ENCODE measurements at regions not wholly inside any gene's neighbourhood (a gene's known extent, or its start where the extent isn't known, plus 50 kb on each side); places are given as distances from the start of the nearest gene placed in this dataset.
"Not testable (repeated sequence)": the region's sequence is repeated elsewhere in the genome, so short reads cannot be mapped to it uniquely, and the experiment has no call there.

GRCh38 chr19:13712767-13713201, 51.5 kb upstream of the MRI1 start:
- DNase-seq: no peak

GRCh38 chr19:13707915-13708314, 56.4 kb upstream of the MRI1 start:
- DNase-seq: no peak

GRCh38 chr19:13705928-13706447, 58.3 kb upstream of the MRI1 start:
- no peak for DNase-seq

GRCh38 chr19:13705201-13705600, 59.1 kb upstream of the MRI1 start:
- no peak for DNase-seq

- no peak for DNase-seq
Observed at GRCh38 chr19:13701624-13702023, 62.7 kb upstream of the MRI1 start.

GRCh38 chr19:13700621-13701020, 63.7 kb upstream of the MRI1 start:
- DNase-seq: no peak

- no peak for DNase-seq
Observed at GRCh38 chr19:13699786-13700185, 64.5 kb upstream of the MRI1 start.

GRCh38 chr19:13696839-13697238, 67.5 kb upstream of the MRI1 start:
- no peak for DNase-seq

GRCh38 chr19:13693889-13694288, 70.4 kb upstream of the MRI1 start:
- peak in 1 of 2 experiments; percentile 9 for DNase-seq

GRCh38 chr19:13691569-13692435, 72.5 kb upstream of the MRI1 start:
- no peak for DNase-seq

- DNase-seq: no peak
Observed at GRCh38 chr19:13689085-13689484, 75.2 kb upstream of the MRI1 start.

- no peak for DNase-seq
Observed at GRCh38 chr19:13684021-13684420, 80.3 kb upstream of the MRI1 start.

GRCh38 chr19:13681509-13681908, 82.8 kb upstream of the MRI1 start:
- DNase-seq: no peak

- DNase-seq: not testable (repeated sequence)
Observed at GRCh38 chr19:13680708-13681360, 83.5 kb upstream of the MRI1 start.

GRCh38 chr19:13676967-13677366, 87.4 kb upstream of the MRI1 start:
- not testable (repeated sequence) for DNase-seq

- not testable (repeated sequence) for DNase-seq
Observed at GRCh38 chr19:13672480-13673175, 91.7 kb upstream of the MRI1 start.

GRCh38 chr19:13670846-13671245, 93.5 kb upstream of the MRI1 start:
- no peak for DNase-seq

GRCh38 chr19:13669780-13670355, 94.5 kb upstream of the MRI1 start:
- DNase-seq: no peak

GRCh38 chr19:13668964-13669363, 95.4 kb upstream of the MRI1 start:
- no peak for DNase-seq

- no peak for DNase-seq
Observed at GRCh38 chr19:13666165-13666564, 98.2 kb upstream of the MRI1 start.

GRCh38 chr19:13665125-13665905, 99.0 kb upstream of the MRI1 start:
- no peak for DNase-seq
